ENCODE measurements at regions not wholly inside any gene's neighbourhood (a gene's known extent, or its start where the extent isn't known, plus 50 kb on each side); places are given as distances from the start of the nearest gene placed in this dataset.

- Histone ChIP-seq H3K27ac (no peak overlapping the region), H3K4me1 (no peaks in the 10 kb centered on the region), H3K36me3 (no peaks in the 10 kb centered on the region), H3K9me3 (no peaks in the 10 kb centered on the region), H3K4me3 (replicated peaks in 1 of 3) (no peak overlapping the region), H3K27me3 (no peaks in the 10 kb centered on the region)
- 81 to 86% methylated on average over 2 of the region's 2 CpGs for WGBS, 2 donors
- no peak for DNase-seq
- TF ChIP-seq POLR2A (IDR thresholded peaks at IDR 0.05) = no peak
- no peak for TF ChIP-seq CTCF (IDR thresholded peaks at IDR 0.05)
- intact Hi-C loops (cut with DNase I) = no loop called here
These were observed 251.4 kb downstream of the JRKL start for GRCh38 chr11:96641261-96641660.

GRCh38 chr11:96642583-96642982 lies 252.8 kb downstream of the JRKL start:
- Histone ChIP-seq H3K9me3 (no peaks in the 10 kb centered on the region), H3K27ac (no peak overlapping the region), H3K36me3 (no peaks in the 10 kb centered on the region), H3K4me1 (no peaks in the 10 kb centered on the region), H3K4me3 (replicated peaks in 1 of 3) (no peak overlapping the region), H3K27me3 (no peaks in the 10 kb centered on the region)
- WGBS, 2 donors = 80 to 95% methylated on average over 1 of the region's 1 CpG
- intact Hi-C loops (cut with DNase I) = no loop called here
- TF ChIP-seq POLR2A (IDR thresholded peaks at IDR 0.05) (no peak), CTCF (IDR thresholded peaks at IDR 0.05) (no peak)
- no peak for DNase-seq

- Histone ChIP-seq H3K27ac (no peak overlapping the region), H3K27me3 (no peaks in the 10 kb centered on the region), H3K4me1 (no peaks in the 10 kb centered on the region), H3K36me3 (no peaks in the 10 kb centered on the region), H3K4me3 (replicated peaks in 1 of 3) (no peak overlapping the region), H3K9me3 (no peaks in the 10 kb centered on the region)
- intact Hi-C loops (cut with DNase I) = no loop called here
- WGBS, 2 donors = 86 to 89% methylated on average over 5 of the region's 5 CpGs
- no peak for TF ChIP-seq POLR2A (IDR thresholded peaks at IDR 0.05)
- TF ChIP-seq CTCF (IDR thresholded peaks at IDR 0.05) = no peak
- DNase-seq = no peak
These were observed 253.4 kb downstream of the JRKL start for GRCh38 chr11:96643173-96643572.

GRCh38 chr11:96647621-96648020 lies 257.8 kb downstream of the JRKL start:
- no peak overlapping the region for H3K4me3 ChIP-seq (replicated peaks in 1 of 3)
- H3K4me1 ChIP-seq = no peaks in the 10 kb centered on the region
- H3K27ac ChIP-seq = no peak overlapping the region
- WGBS, 2 donors = 60 to 74% methylated on average over 5 of the region's 5 CpGs
- intact Hi-C loops (cut with DNase I) = no loop called here
- DNase-seq = no peak
- H3K9me3 ChIP-seq = no peaks in the 10 kb centered on the region
- no peaks in the 10 kb centered on the region for H3K27me3 ChIP-seq
- TF ChIP-seq POLR2A (IDR thresholded peaks at IDR 0.05) (no peak), CTCF (IDR thresholded peaks at IDR 0.05) (no peak)
- H3K36me3 ChIP-seq = no peaks in the 10 kb centered on the region

GRCh38 chr11:96648991-96649390 lies 259.2 kb downstream of the JRKL start:
- intact Hi-C loops (cut with DNase I) = no loop called here
- Histone ChIP-seq H3K4me3 (replicated peaks in 1 of 3) (no peak overlapping the region), H3K9me3 (no peaks in the 10 kb centered on the region), H3K27ac (no peak overlapping the region), H3K4me1 (no peaks in the 10 kb centered on the region), H3K36me3 (no peaks in the 10 kb centered on the region), H3K27me3 (no peaks in the 10 kb centered on the region)
- TF ChIP-seq CTCF (IDR thresholded peaks at IDR 0.05) (no peak), POLR2A (IDR thresholded peaks at IDR 0.05) (no peak)
- WGBS, 2 donors = 36 to 55% methylated on average over 2 of the region's 2 CpGs
- DNase-seq = no peak
